ENCODE measurements at regions not wholly inside any gene's neighbourhood (a gene's known extent, or its start where the extent isn't known, plus 50 kb on each side); places are given as distances from the start of the nearest gene placed in this dataset.

DNA sequence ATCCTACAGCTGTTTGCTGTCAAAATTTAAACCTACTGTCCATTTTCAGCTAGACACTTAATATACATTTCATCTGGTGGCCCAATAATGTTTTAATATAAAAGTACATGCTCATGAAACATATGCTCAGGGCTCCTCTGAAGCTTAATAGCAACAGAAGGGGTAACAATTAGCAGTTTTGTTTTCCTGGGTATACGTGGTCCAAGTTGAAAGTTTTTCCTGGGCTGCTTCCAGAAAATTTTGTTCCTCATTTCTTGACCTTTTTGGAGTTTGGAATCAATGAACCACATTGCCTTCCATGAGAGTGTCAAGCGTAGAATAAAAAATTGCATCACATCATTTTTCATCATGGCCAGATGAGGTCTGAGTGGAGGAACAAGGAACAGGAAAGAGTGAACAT is 537.3 kb upstream of the MGMT start:
- no peak overlapping the region for H3K4me3 ChIP-seq (ENCODE audit: low read depth, low read length)
- TF ChIP-seq CTCF (IDR thresholded peaks at IDR 0.05; ENCODE audit: borderline replicate concordance, insufficient read depth, low read depth, low read length) = no peak

- H3K4me3 ChIP-seq (ENCODE audit: low read depth, low read length) = no peak overlapping the region
- no peak for TF ChIP-seq CTCF (IDR thresholded peaks at IDR 0.05; ENCODE audit: borderline replicate concordance, insufficient read depth, low read depth, low read length)
These were observed 536.5 kb upstream of the MGMT start for GRCh38 chr10:128930515-128930914.

GRCh38 chr10:128932071-128932820 is 534.8 kb upstream of the MGMT start:
- H3K4me3 ChIP-seq (ENCODE audit: low read depth, low read length) = no peak overlapping the region
- TF ChIP-seq CTCF (IDR thresholded peaks at IDR 0.05; ENCODE audit: borderline replicate concordance, insufficient read depth, low read depth, low read length) = no peak

DNA sequence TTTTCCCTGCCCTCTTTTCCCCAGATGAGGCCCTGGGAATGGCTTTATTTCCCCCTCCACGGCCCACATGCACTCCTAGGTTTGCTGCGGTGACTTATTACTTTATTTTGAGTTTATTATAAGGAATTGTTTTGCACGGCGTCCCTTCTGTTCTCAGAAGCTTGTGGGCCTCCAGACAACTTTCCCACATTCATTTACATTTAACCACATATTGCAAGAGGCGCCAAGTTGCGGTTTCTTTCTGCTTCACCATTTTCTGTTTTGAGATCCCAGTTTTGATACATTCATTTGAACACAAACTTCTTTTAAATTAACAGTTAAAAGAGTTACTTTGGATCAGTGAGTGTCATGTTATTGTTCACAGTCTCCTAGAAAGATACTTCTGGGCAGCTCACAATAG is 532.5 kb upstream of the MGMT start:
- TF ChIP-seq CTCF (IDR thresholded peaks at IDR 0.05; ENCODE audit: borderline replicate concordance, insufficient read depth, low read depth, low read length) = no peak
- no peak overlapping the region for H3K4me3 ChIP-seq (ENCODE audit: low read depth, low read length)

GRCh38 chr10:128936392-128936791 is 530.6 kb upstream of the MGMT start:
- no peak overlapping the region for H3K4me3 ChIP-seq (ENCODE audit: low read depth, low read length)
- no peak for TF ChIP-seq CTCF (IDR thresholded peaks at IDR 0.05; ENCODE audit: borderline replicate concordance, insufficient read depth, low read depth, low read length)

DNA sequence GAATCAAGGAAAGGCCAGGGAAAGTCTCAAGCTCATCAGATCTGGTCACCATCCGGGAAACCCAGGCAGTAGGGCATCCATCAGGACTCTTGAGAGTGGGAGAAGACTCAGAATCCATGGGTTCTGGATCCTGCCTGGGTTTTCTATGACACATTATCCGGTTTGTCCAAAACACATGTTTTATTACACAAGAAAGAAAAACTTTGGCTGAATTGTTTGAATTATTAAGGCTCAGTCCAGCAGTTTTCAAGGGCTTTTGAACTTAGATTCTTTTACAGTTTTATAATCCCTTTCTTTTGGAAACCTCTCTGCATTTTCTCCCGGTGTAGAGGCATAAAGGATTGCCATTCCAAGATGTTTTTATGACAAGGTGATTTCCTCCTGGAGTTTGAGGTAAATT is 528.5 kb upstream of the MGMT start:
- no peak for TF ChIP-seq CTCF (IDR thresholded peaks at IDR 0.05; ENCODE audit: borderline replicate concordance, insufficient read depth, low read depth, low read length)
- H3K4me3 ChIP-seq (ENCODE audit: low read depth, low read length) = no peak overlapping the region

- H3K4me3 ChIP-seq (ENCODE audit: low read depth, low read length) = no peak overlapping the region
- TF ChIP-seq CTCF (IDR thresholded peaks at IDR 0.05; ENCODE audit: borderline replicate concordance, insufficient read depth, low read depth, low read length) = no peak
These were observed 527.0 kb upstream of the MGMT start for GRCh38 chr10:128940081-128940480.
